Stomach (tissue), 4 donors: ENCODE measurements at regions not wholly inside any gene's neighbourhood (a gene's known extent, or its start where the extent isn't known, plus 50 kb on each side); places are given as distances from the start of the nearest gene placed in this dataset.

ENCODE experiments used
- CTCF ChIP-seq, 7 experiments: fragments of 450-650 bp in 4 of 7; fragments of 200-600 bp in 3 of 7; sonication (generic) in 3 of 7; IDR thresholded peaks; one replicate each; pipeline ENCODE4 v1.5.1; 2016 to 2019; ENCODE audit warnings: antibody characterized with exemption in 7 of 7, control low read depth in 2 of 7, mild to moderate bottlenecking in 1 of 7
- POLR2A ChIP-seq, 4 donors: fragments of 450-650 bp; IDR thresholded peaks; one replicate each; pipeline ENCODE4 v1.6.1; 2016; ENCODE audit warnings: antibody characterized with exemption in 4 of 4, control low read depth in 2 of 4, mild to moderate bottlenecking in 1 of 4, moderate library complexity in 1 of 4
- POLR2AphosphoS5 ChIP-seq, 3 donors: sonication (generic); formaldehyde crosslinking; IDR thresholded peaks; one replicate each; pipeline ENCODE4 v1.6.1; 2016; ENCODE audit warnings: antibody characterized with exemption in 3 of 3

- TF ChIP-seq POLR2A (IDR thresholded peaks at IDR 0.05) (no peak), CTCF (IDR thresholded peaks at IDR 0.05) (no peak), POLR2AphosphoS5 (IDR thresholded peaks at IDR 0.05) (no peak)
These were observed 166.3 kb downstream of the CD8B2 start for GRCh38 chr2:106653465-106653864.
